ENCODE measurements at regions not wholly inside any gene's neighbourhood (a gene's known extent, or its start where the extent isn't known, plus 50 kb on each side); places are given as distances from the start of the nearest gene placed in this dataset.
"Not testable (repeated sequence)": the region's sequence is repeated elsewhere in the genome, so short reads cannot be mapped to it uniquely, and the experiment has no call there.

GRCh38 chr9:31958572-31958971 lies 425.9 kb upstream of the ACO1 start:
- DNase-seq: no peak

GRCh38 chr9:31969552-31969951 lies 414.9 kb upstream of the ACO1 start:
- DNase-seq: no peak

- no peak for DNase-seq
Measured at GRCh38 chr9:31983895-31984294, 400.5 kb upstream of the ACO1 start.

GRCh38 chr9:31996331-31996730 lies 388.1 kb upstream of the ACO1 start:
- DNase-seq: no peak

GRCh38 chr9:32004431-32005076 lies 379.9 kb upstream of the ACO1 start:
- DNase-seq: no peak

- no peak for DNase-seq
Measured at GRCh38 chr9:32010322-32010721, 374.1 kb upstream of the ACO1 start.

- DNase-seq: no peak
Measured at GRCh38 chr9:32011049-32011448, 373.4 kb upstream of the ACO1 start.

GRCh38 chr9:32015795-32016194 lies 368.6 kb upstream of the ACO1 start:
- DNase-seq: no peak

GRCh38 chr9:32045513-32045912 lies 338.9 kb upstream of the ACO1 start:
- no peak for DNase-seq

- no peak for DNase-seq
Measured at GRCh38 chr9:32067261-32067660, 317.2 kb upstream of the ACO1 start.

- DNase-seq: no peak
Measured at GRCh38 chr9:32069169-32069813, 315.2 kb upstream of the ACO1 start.

- DNase-seq: no peak
Measured at GRCh38 chr9:32069969-32070368, 314.5 kb upstream of the ACO1 start.

- no peak for DNase-seq
Measured at GRCh38 chr9:32072570-32072969, 311.9 kb upstream of the ACO1 start.

GRCh38 chr9:32092031-32092430 lies 292.4 kb upstream of the ACO1 start:
- DNase-seq: no peak

GRCh38 chr9:32117291-32117690 lies 267.2 kb upstream of the ACO1 start:
- DNase-seq: no peak

GRCh38 chr9:32128546-32128945 lies 255.9 kb upstream of the ACO1 start:
- DNase-seq: no peak

- DNase-seq: not testable (repeated sequence)
Measured at GRCh38 chr9:32130709-32131108, 253.7 kb upstream of the ACO1 start.

- DNase-seq: no peak
Measured at GRCh38 chr9:32136700-32137339, 247.6 kb upstream of the ACO1 start.

- no peak for DNase-seq
Measured at GRCh38 chr9:32142074-32142473, 242.4 kb upstream of the ACO1 start.

GRCh38 chr9:32148553-32148952 lies 235.9 kb upstream of the ACO1 start:
- DNase-seq: not testable (repeated sequence)

- no peak for DNase-seq
Measured at GRCh38 chr9:32161209-32161608, 223.2 kb upstream of the ACO1 start.

- DNase-seq: no peak
Measured at GRCh38 chr9:32161720-32162119, 222.7 kb upstream of the ACO1 start.

GRCh38 chr9:32166316-32166715 lies 218.1 kb upstream of the ACO1 start:
- not testable (repeated sequence) for DNase-seq

- DNase-seq: no peak
Measured at GRCh38 chr9:32171339-32171738, 213.1 kb upstream of the ACO1 start.

Measured in GOT3 (cell line).